Trophoblast cell (in vitro differentiated cells and primary cell): ENCODE measurements at regions not wholly inside any gene's neighbourhood (a gene's known extent, or its start where the extent isn't known, plus 50 kb on each side); places are given as distances from the start of the nearest gene placed in this dataset.

Experiments used
- DNase-seq, 2 donors: peaks; one replicate each; pipeline ENCODE4 v3.0.0-alpha.2; 2016
- H2AFZ ChIP-seq: 2 replicates; pipeline ENCODE4 v1.6.1; 2013; ENCODE audit warnings: low read length, moderate library complexity, mild to moderate bottlenecking; ENCODE audit not compliant: insufficient read depth, poor library complexity
- H2AK5ac ChIP-seq: 2 replicates; pipeline ENCODE4 v1.6.1; 2013; ENCODE audit warnings: mild to moderate bottlenecking, low read length
- H2BK120ac ChIP-seq: 2 replicates; pipeline ENCODE4 v1.6.1; 2013; ENCODE audit warnings: low read length, mild to moderate bottlenecking, moderate library complexity; ENCODE audit not compliant: insufficient read depth, poor library complexity
- H2BK12ac ChIP-seq: 2 replicates; pipeline ENCODE4 v1.6.1; 2013; ENCODE audit warnings: mild to moderate bottlenecking, low read length, moderate library complexity
- H2BK5ac ChIP-seq: 2 replicates; pipeline ENCODE4 v1.6.1; 2013; ENCODE audit warnings: low read length, low read depth, moderate library complexity, mild to moderate bottlenecking; ENCODE audit not compliant: poor library complexity
- H3K14ac ChIP-seq: 2 replicates; pipeline ENCODE4 v1.6.1; 2013; ENCODE audit warnings: mild to moderate bottlenecking, low read length
- H3K18ac ChIP-seq: 2 replicates; pipeline ENCODE4 v1.6.1; 2013; ENCODE audit warnings: mild to moderate bottlenecking, low read length
- H3K23ac ChIP-seq: 2 replicates; pipeline ENCODE4 v1.6.1; 2013; ENCODE audit warnings: low read length
- H3K27ac ChIP-seq: 2 replicates; pipeline ENCODE4 v1.5.1; 2013; ENCODE audit warnings: low read depth, mild to moderate bottlenecking, inconsistent platforms, low read length, moderate library complexity
- H3K27me3 ChIP-seq: 2 replicates; pipeline ENCODE4 v1.6.1; 2013; ENCODE audit warnings: inconsistent platforms, mild to moderate bottlenecking, low read length, moderate library complexity; ENCODE audit not compliant: insufficient read depth
- H3K36me3 ChIP-seq, 2 experiments: 1 replicate in 1 of 2; 2 replicates in 1 of 2; pipeline ENCODE4 v1.6.1; 2013; ENCODE audit warnings: low read length in 2 of 2, mild to moderate bottlenecking in 2 of 2, moderate library complexity in 1 of 2; ENCODE audit not compliant: insufficient read depth in 2 of 2, control insufficient read depth in 1 of 2
- H3K4ac ChIP-seq: 2 replicates; pipeline ENCODE4 v1.6.1; 2013; ENCODE audit warnings: low read depth, mild to moderate bottlenecking, low read length, moderate library complexity
- H3K4me1 ChIP-seq, 2 experiments: 1 replicate in 1 of 2; 2 replicates in 1 of 2; pipeline ENCODE4 v1.6.1; 2013; ENCODE audit warnings: low read length in 2 of 2, mild to moderate bottlenecking in 2 of 2, moderate library complexity in 1 of 2; ENCODE audit not compliant: insufficient read depth in 2 of 2, control insufficient read depth in 1 of 2
- H3K4me2 ChIP-seq: 2 replicates; pipeline ENCODE4 v1.6.1; 2013; ENCODE audit warnings: inconsistent platforms, mild to moderate bottlenecking, low read length, moderate library complexity
- H3K4me3 ChIP-seq: 2 replicates; pipeline ENCODE4 v1.5.1; 2013; ENCODE audit warnings: mild to moderate bottlenecking, low read depth, low read length, inconsistent platforms
- H3K79me1 ChIP-seq: one replicate; pipeline ENCODE4 v1.6.1; 2013; ENCODE audit warnings: low read length
- H3K79me2 ChIP-seq: 2 replicates; pipeline ENCODE4 v1.6.1; 2013; ENCODE audit warnings: low read length, mild to moderate bottlenecking; ENCODE audit not compliant: control insufficient read depth, insufficient read depth, poor library complexity
- H3K9ac ChIP-seq: 2 replicates; pipeline ENCODE4 v1.6.1; 2013; ENCODE audit warnings: mild to moderate bottlenecking, low read length
- H3K9me3 ChIP-seq: 2 replicates; pipeline ENCODE4 v1.6.1; 2013; ENCODE audit warnings: low read depth, mild to moderate bottlenecking, control low read depth, inconsistent platforms, low read length; ENCODE audit not compliant: insufficient read depth
- H4K12ac ChIP-seq: 2 replicates; pipeline ENCODE4 v1.6.1; 2013; ENCODE audit warnings: low read depth, mild to moderate bottlenecking, low read length, moderate library complexity
- H4K8ac ChIP-seq: 2 replicates; pipeline ENCODE4 v1.6.1; 2013; ENCODE audit warnings: low read depth, mild to moderate bottlenecking, low read length, moderate library complexity
- H4K91ac ChIP-seq: one replicate; pipeline ENCODE4 v1.6.1; 2013; ENCODE audit warnings: low read depth, mild to moderate bottlenecking, low read length, moderate library complexity
- WGBS: extraction: QIAGEN DNeasy Blood & Tissue Kit; methylation state at CpG from one replicate; pipeline ENCODE4 v1.1.7; 2013; ENCODE audit warnings: missing lambda C conversion rate; ENCODE audit not compliant: insufficient read length, insufficient coverage; ENCODE audit errors: extremely low coverage; 5-methylcytosine and 5-hydroxymethylcytosine counted together

DNA sequence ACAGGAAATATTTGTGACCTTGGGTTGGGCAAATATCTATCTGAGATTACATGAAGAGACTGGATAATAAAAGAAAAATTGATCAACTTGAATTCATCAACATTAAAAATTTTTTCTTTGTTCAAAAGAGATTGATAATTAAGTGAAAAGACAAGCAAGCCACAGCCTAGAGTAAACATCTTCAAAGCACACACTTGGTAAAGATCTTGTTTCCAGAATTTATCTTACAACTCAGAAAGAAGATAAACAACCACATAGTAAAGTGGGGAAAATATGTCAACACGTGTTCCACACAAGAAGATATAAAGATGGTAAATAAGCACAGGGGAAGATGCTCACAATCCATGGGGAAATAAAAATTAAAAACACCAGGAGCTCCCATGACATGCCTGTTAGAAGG is 195.9 kb downstream of the SOX11 start:
- Histone ChIP-seq H3K36me3 (no peaks in the 10 kb centered on the region), H4K91ac (no peak overlapping the region), H3K4ac (no peak overlapping the region), H3K27ac (no peak overlapping the region), H4K8ac (no peak overlapping the region), H3K4me1 (no peaks in the 10 kb centered on the region), H3K4me2 (no peak overlapping the region), H3K4me3 (no peak overlapping the region), H3K23ac (no peak overlapping the region), H2AFZ (no peak overlapping the region), H3K18ac (no peak overlapping the region), H3K79me1 (no peaks in the 10 kb centered on the region), H3K27me3 (no peaks in the 10 kb centered on the region), H2BK120ac (no peak overlapping the region), H3K9ac (no peak overlapping the region), H2BK12ac (no peak overlapping the region), H2BK5ac (no peak overlapping the region), H3K9me3 (peaks cover 2% of the 10 kb centered on the region), H2AK5ac (no peak overlapping the region), H3K14ac (no peak overlapping the region), H4K12ac (no peak overlapping the region), H3K79me2 (no peaks in the 10 kb centered on the region)
- WGBS, result no CpG with 5 or more reads among the region's 1 CpG
- DNase-seq, result no peak

DNA sequence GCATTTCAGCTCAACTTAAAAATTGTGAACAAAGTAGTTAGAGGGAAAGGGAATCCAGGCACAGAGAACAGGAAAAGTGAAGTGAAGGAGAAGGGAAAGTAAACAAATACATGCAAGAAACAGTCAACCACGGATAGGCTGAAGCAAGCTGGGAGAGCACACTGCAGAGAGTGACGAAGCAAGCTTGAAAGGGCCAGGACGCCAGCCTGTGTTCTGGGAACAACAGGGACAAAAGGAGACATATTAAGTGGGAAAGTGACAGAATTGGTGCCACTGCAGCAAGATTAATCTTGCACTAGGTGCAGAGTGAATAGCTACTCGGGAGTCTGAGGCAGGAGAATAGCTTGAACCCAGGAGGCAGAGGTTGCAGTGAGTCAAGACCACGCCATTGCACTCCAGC is 197.3 kb downstream of the SOX11 start:
- H3K27ac ChIP-seq, result no peak overlapping the region
- H3K14ac ChIP-seq, result no peak overlapping the region
- no peak overlapping the region for H2AK5ac ChIP-seq
- H2BK5ac ChIP-seq, result no peak overlapping the region
- H4K91ac ChIP-seq, result no peak overlapping the region
- no peak overlapping the region for H3K4ac ChIP-seq
- H3K79me1 ChIP-seq, result no peaks in the 10 kb centered on the region
- H4K8ac ChIP-seq, result no peak overlapping the region
- no peak overlapping the region for H3K4me2 ChIP-seq
- no peak overlapping the region for H3K23ac ChIP-seq
- H2BK120ac ChIP-seq, result no peak overlapping the region
- no peaks in the 10 kb centered on the region for H3K9me3 ChIP-seq
- DNase-seq, result no peak
- H3K27me3 ChIP-seq, result no peaks in the 10 kb centered on the region
- WGBS, result no CpG with 5 or more reads among the region's 5 CpGs
- no peak overlapping the region for H3K9ac ChIP-seq
- H3K79me2 ChIP-seq, result no peaks in the 10 kb centered on the region
- H2AFZ ChIP-seq, result no peak overlapping the region
- no peaks in the 10 kb centered on the region for H3K4me1 ChIP-seq
- no peak overlapping the region for H3K18ac ChIP-seq
- no peaks in the 10 kb centered on the region for H3K36me3 ChIP-seq
- no peak overlapping the region for H3K4me3 ChIP-seq
- no peak overlapping the region for H4K12ac ChIP-seq
- no peak overlapping the region for H2BK12ac ChIP-seq

DNA sequence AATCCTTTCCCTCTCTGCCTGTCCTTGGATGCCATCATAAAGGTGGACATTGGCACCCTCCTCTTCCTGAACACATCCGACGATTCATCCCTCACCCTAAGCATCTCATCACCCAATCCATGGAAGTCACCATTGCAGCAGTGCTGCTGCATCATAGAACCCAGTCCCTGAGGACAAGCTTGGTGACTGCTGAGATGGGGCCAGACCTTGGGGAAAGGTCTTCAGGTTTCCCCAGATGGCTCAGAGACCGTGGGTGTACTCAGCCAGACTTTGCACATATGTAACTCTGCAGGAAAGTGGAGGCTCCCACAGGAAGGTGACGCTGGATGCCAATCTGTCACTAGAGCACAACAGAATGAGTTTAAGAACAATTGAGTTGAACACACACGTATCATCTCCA is 202.2 kb downstream of the SOX11 start:
- no peak overlapping the region for H3K4me2 ChIP-seq

DNA sequence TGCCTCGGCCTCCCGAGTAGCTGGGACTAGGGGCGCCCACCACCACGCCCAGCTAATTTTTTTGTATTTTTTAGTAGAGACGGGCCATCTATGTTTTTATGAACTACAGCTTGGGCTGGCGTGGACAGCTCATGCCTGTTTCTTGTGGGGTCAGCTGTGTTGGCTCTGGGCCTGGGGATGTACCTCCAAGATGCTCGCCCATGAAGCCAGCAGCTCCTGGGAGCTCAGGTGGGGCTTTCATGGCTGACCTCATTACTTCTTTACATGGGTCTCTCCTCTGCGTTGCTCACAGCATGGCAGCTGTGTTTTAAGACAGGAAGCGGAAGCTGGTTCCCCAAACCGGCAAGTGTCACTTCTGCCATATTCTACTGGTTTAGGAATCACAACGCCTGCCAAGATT is 203.1 kb downstream of the SOX11 start:
- no peak overlapping the region for H3K4me2 ChIP-seq
- H2BK120ac ChIP-seq, result no peak overlapping the region
- H3K4ac ChIP-seq, result no peak overlapping the region
- H4K12ac ChIP-seq, result no peak overlapping the region
- no peaks in the 10 kb centered on the region for H3K36me3 ChIP-seq
- H3K23ac ChIP-seq, result no peak overlapping the region
- no peak overlapping the region for H3K9ac ChIP-seq
- H3K9me3 ChIP-seq, result no peaks in the 10 kb centered on the region
- H2BK12ac ChIP-seq, result no peak overlapping the region
- H3K4me3 ChIP-seq, result no peak overlapping the region
- H3K18ac ChIP-seq, result no peak overlapping the region
- no peak overlapping the region for H3K14ac ChIP-seq
- H3K27me3 ChIP-seq, result no peaks in the 10 kb centered on the region
- WGBS, result no CpG with 5 or more reads among the region's 11 CpGs
- no peak overlapping the region for H4K91ac ChIP-seq
- H3K79me1 ChIP-seq, result no peaks in the 10 kb centered on the region
- no peak overlapping the region for H2BK5ac ChIP-seq
- no peak overlapping the region for H4K8ac ChIP-seq
- no peaks in the 10 kb centered on the region for H3K4me1 ChIP-seq
- H3K79me2 ChIP-seq, result no peaks in the 10 kb centered on the region
- no peak overlapping the region for H2AK5ac ChIP-seq
- no peak for DNase-seq
- H2AFZ ChIP-seq, result no peak overlapping the region
- no peak overlapping the region for H3K27ac ChIP-seq

More for the DNA sequence above, 202.2 kb downstream of the SOX11 start:
- no peak overlapping the region for H3K23ac ChIP-seq
- no peak overlapping the region for H2AFZ ChIP-seq
- no peak overlapping the region for H2BK120ac ChIP-seq
- H3K79me1 ChIP-seq, result no peaks in the 10 kb centered on the region
- H3K9me3 ChIP-seq, result no peaks in the 10 kb centered on the region
- WGBS, result no CpG with 5 or more reads among the region's 5 CpGs
- no peak overlapping the region for H4K8ac ChIP-seq
- H3K79me2 ChIP-seq, result no peaks in the 10 kb centered on the region
- H3K27me3 ChIP-seq, result no peaks in the 10 kb centered on the region
- no peak overlapping the region for H3K4me3 ChIP-seq
- H2AK5ac ChIP-seq, result no peak overlapping the region
- H3K4me1 ChIP-seq, result no peaks in the 10 kb centered on the region
- no peak overlapping the region for H2BK5ac ChIP-seq
- no peak overlapping the region for H3K4ac ChIP-seq
- H3K18ac ChIP-seq, result no peak overlapping the region
- no peaks in the 10 kb centered on the region for H3K36me3 ChIP-seq
- no peak overlapping the region for H3K14ac ChIP-seq
- no peak overlapping the region for H2BK12ac ChIP-seq
- DNase-seq, result no peak
- no peak overlapping the region for H4K91ac ChIP-seq
- no peak overlapping the region for H3K9ac ChIP-seq
- no peak overlapping the region for H4K12ac ChIP-seq
- H3K27ac ChIP-seq, result no peak overlapping the region
